ENCODE measurements at regions not wholly inside any gene's neighbourhood (a gene's known extent, or its start where the extent isn't known, plus 50 kb on each side); places are given as distances from the start of the nearest gene placed in this dataset.

GRCh38 chr7:96484091-96484490, 162.2 kb upstream of the SLC25A13 start:
- Histone ChIP-seq H3K36me3 (ENCODE audit: control insufficient read depth, insufficient read depth, low read length) (no peaks in the 10 kb centered on the region), H3K9ac (ENCODE audit: low read depth, low read length) (no peak overlapping the region), H3K4me3 (ENCODE audit: low read depth, low read length) (no peak overlapping the region), H3K4me1 (ENCODE audit: control insufficient read depth, insufficient read depth, low read length) (no peaks in the 10 kb centered on the region), H3K27me3 (ENCODE audit: control insufficient read depth, insufficient read depth, low read length) (no peaks in the 10 kb centered on the region), H3K9me3 (ENCODE audit: control insufficient read depth, insufficient read depth, low read length) (no peaks in the 10 kb centered on the region), H3K27ac (ENCODE audit: low read depth, low read length) (no peak overlapping the region)

- no peak overlapping the region for H3K27ac ChIP-seq (ENCODE audit: low read depth, low read length)
- no peaks in the 10 kb centered on the region for H3K36me3 ChIP-seq (ENCODE audit: control insufficient read depth, insufficient read depth, low read length)
- H3K4me1 ChIP-seq (ENCODE audit: control insufficient read depth, insufficient read depth, low read length) = no peaks in the 10 kb centered on the region
- H3K9ac ChIP-seq (ENCODE audit: low read depth, low read length) = no peak overlapping the region
- H3K27me3 ChIP-seq (ENCODE audit: control insufficient read depth, insufficient read depth, low read length) = no peaks in the 10 kb centered on the region
- no peak overlapping the region for H3K4me3 ChIP-seq (ENCODE audit: low read depth, low read length)
- H3K9me3 ChIP-seq (ENCODE audit: control insufficient read depth, insufficient read depth, low read length) = no peaks in the 10 kb centered on the region
These were observed 159.9 kb upstream of the SLC25A13 start for GRCh38 chr7:96481796-96482195.

GRCh38 chr7:96479015-96479645, 157.2 kb upstream of the SLC25A13 start:
- no peak overlapping the region for H3K9ac ChIP-seq (ENCODE audit: low read depth, low read length)
- no peaks in the 10 kb centered on the region for H3K36me3 ChIP-seq (ENCODE audit: control insufficient read depth, insufficient read depth, low read length)
- no peak overlapping the region for H3K27ac ChIP-seq (ENCODE audit: low read depth, low read length)
- H3K4me1 ChIP-seq (ENCODE audit: control insufficient read depth, insufficient read depth, low read length) = no peaks in the 10 kb centered on the region
- H3K27me3 ChIP-seq (ENCODE audit: control insufficient read depth, insufficient read depth, low read length) = no peaks in the 10 kb centered on the region
- no peaks in the 10 kb centered on the region for H3K9me3 ChIP-seq (ENCODE audit: control insufficient read depth, insufficient read depth, low read length)
- no peak overlapping the region for H3K4me3 ChIP-seq (ENCODE audit: low read depth, low read length)

- Histone ChIP-seq H3K4me1 (ENCODE audit: control insufficient read depth, insufficient read depth, low read length) (no peaks in the 10 kb centered on the region), H3K36me3 (ENCODE audit: control insufficient read depth, insufficient read depth, low read length) (no peaks in the 10 kb centered on the region), H3K9ac (ENCODE audit: low read depth, low read length) (no peak overlapping the region), H3K27ac (ENCODE audit: low read depth, low read length) (no peak overlapping the region), H3K9me3 (ENCODE audit: control insufficient read depth, insufficient read depth, low read length) (no peaks in the 10 kb centered on the region), H3K4me3 (ENCODE audit: low read depth, low read length) (no peak overlapping the region), H3K27me3 (ENCODE audit: control insufficient read depth, insufficient read depth, low read length) (no peaks in the 10 kb centered on the region)
These were observed 149.7 kb upstream of the SLC25A13 start for GRCh38 chr7:96471606-96472005.

- H3K36me3 ChIP-seq (ENCODE audit: control insufficient read depth, insufficient read depth, low read length) = no peaks in the 10 kb centered on the region
- H3K9me3 ChIP-seq (ENCODE audit: control insufficient read depth, insufficient read depth, low read length) = no peaks in the 10 kb centered on the region
- no peak overlapping the region for H3K27ac ChIP-seq (ENCODE audit: low read depth, low read length)
- H3K4me3 ChIP-seq (ENCODE audit: low read depth, low read length) = no peak overlapping the region
- no peak overlapping the region for H3K9ac ChIP-seq (ENCODE audit: low read depth, low read length)
- H3K4me1 ChIP-seq (ENCODE audit: control insufficient read depth, insufficient read depth, low read length) = no peaks in the 10 kb centered on the region
- no peaks in the 10 kb centered on the region for H3K27me3 ChIP-seq (ENCODE audit: control insufficient read depth, insufficient read depth, low read length)
These were observed 130.2 kb upstream of the SLC25A13 start for GRCh38 chr7:96452146-96452545.

GRCh38 chr7:96449094-96449493, 127.2 kb upstream of the SLC25A13 start:
- no peak overlapping the region for H3K27ac ChIP-seq (ENCODE audit: low read depth, low read length)
- H3K9ac ChIP-seq (ENCODE audit: low read depth, low read length) = no peak overlapping the region
- no peaks in the 10 kb centered on the region for H3K9me3 ChIP-seq (ENCODE audit: control insufficient read depth, insufficient read depth, low read length)
- H3K27me3 ChIP-seq (ENCODE audit: control insufficient read depth, insufficient read depth, low read length) = no peaks in the 10 kb centered on the region
- H3K4me1 ChIP-seq (ENCODE audit: control insufficient read depth, insufficient read depth, low read length) = no peaks in the 10 kb centered on the region
- no peak overlapping the region for H3K4me3 ChIP-seq (ENCODE audit: low read depth, low read length)
- H3K36me3 ChIP-seq (ENCODE audit: control insufficient read depth, insufficient read depth, low read length) = no peaks in the 10 kb centered on the region

- Histone ChIP-seq H3K36me3 (ENCODE audit: control insufficient read depth, insufficient read depth, low read length) (no peaks in the 10 kb centered on the region), H3K4me1 (ENCODE audit: control insufficient read depth, insufficient read depth, low read length) (no peaks in the 10 kb centered on the region), H3K9ac (ENCODE audit: low read depth, low read length) (no peak overlapping the region), H3K27me3 (ENCODE audit: control insufficient read depth, insufficient read depth, low read length) (no peaks in the 10 kb centered on the region), H3K4me3 (ENCODE audit: low read depth, low read length) (no peak overlapping the region), H3K9me3 (ENCODE audit: control insufficient read depth, insufficient read depth, low read length) (no peaks in the 10 kb centered on the region), H3K27ac (ENCODE audit: low read depth, low read length) (no peak overlapping the region)
These were observed 125.3 kb upstream of the SLC25A13 start for GRCh38 chr7:96447109-96447645.

- no peak overlapping the region for H3K9ac ChIP-seq (ENCODE audit: low read depth, low read length)
- H3K27ac ChIP-seq (ENCODE audit: low read depth, low read length) = no peak overlapping the region
- no peaks in the 10 kb centered on the region for H3K27me3 ChIP-seq (ENCODE audit: control insufficient read depth, insufficient read depth, low read length)
- no peaks in the 10 kb centered on the region for H3K36me3 ChIP-seq (ENCODE audit: control insufficient read depth, insufficient read depth, low read length)
- H3K4me3 ChIP-seq (ENCODE audit: low read depth, low read length) = no peak overlapping the region
- no peaks in the 10 kb centered on the region for H3K4me1 ChIP-seq (ENCODE audit: control insufficient read depth, insufficient read depth, low read length)
- no peaks in the 10 kb centered on the region for H3K9me3 ChIP-seq (ENCODE audit: control insufficient read depth, insufficient read depth, low read length)
These were observed 119.7 kb upstream of the SLC25A13 start for GRCh38 chr7:96441436-96442084.

- no peaks in the 10 kb centered on the region for H3K9me3 ChIP-seq (ENCODE audit: control insufficient read depth, insufficient read depth, low read length)
- H3K36me3 ChIP-seq (ENCODE audit: control insufficient read depth, insufficient read depth, low read length) = no peaks in the 10 kb centered on the region
- no peak overlapping the region for H3K27ac ChIP-seq (ENCODE audit: low read depth, low read length)
- no peak overlapping the region for H3K4me3 ChIP-seq (ENCODE audit: low read depth, low read length)
- H3K4me1 ChIP-seq (ENCODE audit: control insufficient read depth, insufficient read depth, low read length) = no peaks in the 10 kb centered on the region
- H3K27me3 ChIP-seq (ENCODE audit: control insufficient read depth, insufficient read depth, low read length) = no peaks in the 10 kb centered on the region
- no peak overlapping the region for H3K9ac ChIP-seq (ENCODE audit: low read depth, low read length)
These were observed 118.4 kb upstream of the SLC25A13 start for GRCh38 chr7:96440328-96440727.

GRCh38 chr7:96436880-96437279, 115.0 kb upstream of the SLC25A13 start:
- Histone ChIP-seq H3K9me3 (ENCODE audit: control insufficient read depth, insufficient read depth, low read length) (no peaks in the 10 kb centered on the region), H3K9ac (ENCODE audit: low read depth, low read length) (no peak overlapping the region), H3K27ac (ENCODE audit: low read depth, low read length) (no peak overlapping the region), H3K27me3 (ENCODE audit: control insufficient read depth, insufficient read depth, low read length) (no peaks in the 10 kb centered on the region), H3K4me3 (ENCODE audit: low read depth, low read length) (no peak overlapping the region), H3K36me3 (ENCODE audit: control insufficient read depth, insufficient read depth, low read length) (no peaks in the 10 kb centered on the region), H3K4me1 (ENCODE audit: control insufficient read depth, insufficient read depth, low read length) (no peaks in the 10 kb centered on the region)

- no peaks in the 10 kb centered on the region for H3K27me3 ChIP-seq (ENCODE audit: control insufficient read depth, insufficient read depth, low read length)
- H3K4me1 ChIP-seq (ENCODE audit: control insufficient read depth, insufficient read depth, low read length) = no peaks in the 10 kb centered on the region
- no peak overlapping the region for H3K27ac ChIP-seq (ENCODE audit: low read depth, low read length)
- H3K4me3 ChIP-seq (ENCODE audit: low read depth, low read length) = no peak overlapping the region
- H3K9ac ChIP-seq (ENCODE audit: low read depth, low read length) = no peak overlapping the region
- no peaks in the 10 kb centered on the region for H3K36me3 ChIP-seq (ENCODE audit: control insufficient read depth, insufficient read depth, low read length)
- H3K9me3 ChIP-seq (ENCODE audit: control insufficient read depth, insufficient read depth, low read length) = no peaks in the 10 kb centered on the region
These were observed 108.5 kb upstream of the SLC25A13 start for GRCh38 chr7:96430356-96430755.

Data from HUES48 (cell line).